Glomerular visceral epithelial cell (primary cell): ENCODE measurements at regions not wholly inside any gene's neighbourhood (a gene's known extent, or its start where the extent isn't known, plus 50 kb on each side); places are given as distances from the start of the nearest gene placed in this dataset.
A peak's percentile ranks its signal among the peaks of the same experiment; 100 is the strongest.

ENCODE experiments used
- DNase-seq: peaks from one replicate; pipeline ENCODE4 v3.0.0-alpha.2; 2016; ENCODE audit errors: extremely low spot score

- DNase-seq, result no peak
Measured at GRCh38 chr14:55734731-55735130, 154.7 kb downstream of the KTN1 start.

GRCh38 chr14:55739967-55740648, 160.1 kb downstream of the KTN1 start:
- DNase-seq, result peak; percentile 17

DNA sequence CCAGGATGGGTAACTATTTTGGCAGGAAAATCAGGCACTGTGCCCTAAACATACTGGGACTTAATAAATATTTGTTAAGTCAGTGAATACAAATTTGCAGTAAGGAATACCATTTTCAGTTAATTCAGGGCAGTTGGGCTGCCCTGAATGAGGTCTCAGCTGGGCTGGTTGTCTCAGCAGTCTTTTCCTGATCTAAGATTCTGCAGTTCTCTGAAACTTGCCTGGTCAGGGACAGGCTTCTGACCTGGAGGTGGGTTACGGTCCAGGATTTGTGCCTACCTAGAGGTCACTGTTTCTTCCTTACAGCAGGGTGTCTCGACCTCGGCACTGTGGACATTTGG, 160.6 kb downstream of the KTN1 start:
- no peak for DNase-seq

GRCh38 chr14:55741240-55741639, 161.2 kb downstream of the KTN1 start:
- no peak for DNase-seq

- DNase-seq, result no peak
Measured at GRCh38 chr14:55743551-55743950, 163.5 kb downstream of the KTN1 start.

GRCh38 chr14:55744321-55744720, 164.3 kb downstream of the KTN1 start:
- DNase-seq, result no peak

DNA sequence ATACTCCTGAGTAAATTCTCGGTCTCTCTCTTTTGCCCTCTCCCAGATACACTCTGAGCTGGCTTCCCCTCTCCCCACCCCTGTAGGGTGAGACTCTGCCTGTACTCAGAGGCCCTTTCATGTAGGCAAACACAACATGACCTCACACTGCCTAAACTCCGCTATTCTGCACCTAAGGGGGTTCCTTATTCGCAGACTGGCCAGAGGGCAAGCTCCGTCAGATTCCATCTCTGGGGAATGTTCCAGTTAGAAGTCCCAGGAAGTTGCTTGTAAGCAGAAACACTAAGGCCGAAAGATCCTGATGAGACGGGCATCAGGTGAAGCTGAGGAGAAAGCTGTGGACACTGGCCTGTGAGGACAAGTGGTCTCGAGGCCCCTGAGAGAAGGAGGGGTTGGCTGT, 165.9 kb downstream of the KTN1 start:
- DNase-seq, result no peak

DNA sequence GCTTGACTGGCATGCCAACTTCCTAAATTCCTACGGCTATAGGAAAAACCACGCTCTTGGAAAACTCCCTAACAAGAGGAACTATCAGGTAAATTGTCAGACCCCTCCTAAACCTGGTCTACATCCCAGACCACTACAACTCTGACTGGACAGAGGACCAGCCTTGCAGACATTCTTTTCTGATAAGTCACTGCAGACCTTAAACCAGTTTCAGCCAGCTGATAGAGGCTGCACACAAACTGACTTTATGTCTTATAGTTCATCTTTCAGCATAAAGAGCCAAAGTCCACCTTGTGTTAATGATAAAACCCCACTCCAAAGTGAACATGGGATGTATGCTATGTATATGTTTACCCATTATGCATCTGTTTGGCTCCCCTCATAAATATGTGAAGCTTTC, 166.6 kb downstream of the KTN1 start:
- DNase-seq, result no peak

DNA sequence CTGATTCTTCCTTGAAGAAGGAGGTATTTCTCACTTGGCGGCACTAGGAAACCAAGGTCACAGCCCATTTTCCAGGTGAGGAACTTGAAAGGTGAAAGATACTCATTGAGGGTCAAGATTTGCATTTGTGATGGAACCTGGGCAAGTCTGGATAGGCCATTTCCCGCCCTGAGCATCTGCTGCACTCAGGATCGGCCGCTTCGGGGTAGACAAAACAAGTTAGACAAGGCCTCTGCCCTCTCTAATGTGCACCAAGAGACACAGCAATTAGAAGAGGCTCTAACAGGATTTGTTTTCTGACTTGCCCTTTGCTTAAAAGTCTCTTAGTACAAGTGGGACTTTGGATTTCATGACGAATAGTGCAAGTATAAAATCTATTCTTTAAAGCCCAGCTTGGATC, 167.2 kb downstream of the KTN1 start:
- DNase-seq, result no peak

DNA sequence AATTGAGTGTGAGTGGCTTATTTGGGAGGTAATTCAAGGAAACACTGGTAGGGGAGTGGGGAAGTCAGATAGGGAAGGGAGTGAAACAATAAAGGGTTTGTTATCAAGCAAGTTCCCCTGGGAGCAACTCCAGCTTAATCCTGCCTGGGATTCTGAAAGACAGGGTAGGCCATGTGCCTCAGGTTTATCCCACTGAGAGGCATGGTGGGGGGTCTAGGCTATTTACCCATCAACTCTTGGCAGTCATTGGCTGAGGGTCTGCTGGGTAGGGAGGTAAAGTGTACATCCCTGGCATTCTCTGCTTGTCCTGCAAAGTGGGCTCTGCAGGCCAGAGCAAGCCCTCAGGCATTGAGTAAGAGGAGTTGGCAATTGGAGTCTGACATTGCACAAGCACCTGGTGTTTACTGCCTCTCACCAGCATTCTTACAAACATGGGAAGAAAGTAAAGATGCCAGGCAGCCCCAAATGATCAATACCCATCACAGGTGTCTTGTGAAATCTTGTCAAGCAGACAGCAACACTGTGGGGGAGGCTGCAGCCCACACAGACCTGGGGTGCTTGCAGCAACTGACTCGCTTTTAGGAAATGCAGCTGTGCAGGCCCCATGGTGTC, 169.3 kb downstream of the KTN1 start:
- no peak for DNase-seq

DNA sequence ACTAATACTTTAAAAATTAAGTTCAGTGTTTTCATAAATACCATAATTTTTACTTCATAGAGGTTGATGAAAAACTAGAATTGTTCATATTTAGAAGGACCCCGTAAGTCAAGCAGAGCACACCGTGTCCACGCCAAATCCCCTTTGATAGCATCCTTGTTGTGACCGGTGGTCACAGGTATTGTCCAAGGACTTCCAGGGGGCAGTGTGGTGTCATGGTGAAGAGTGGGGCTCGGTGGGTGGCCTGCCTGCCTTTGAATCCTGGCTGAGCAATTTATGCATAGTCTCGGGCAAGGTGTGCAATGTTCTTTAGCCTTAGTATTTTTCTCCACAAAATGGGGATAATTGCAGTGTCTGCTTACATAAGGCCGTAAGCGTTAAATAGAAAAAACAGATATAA, 169.9 kb downstream of the KTN1 start:
- no peak for DNase-seq

GRCh38 chr14:55752580-55753390, 172.8 kb downstream of the KTN1 start:
- peak; percentile 23 for DNase-seq

DNA sequence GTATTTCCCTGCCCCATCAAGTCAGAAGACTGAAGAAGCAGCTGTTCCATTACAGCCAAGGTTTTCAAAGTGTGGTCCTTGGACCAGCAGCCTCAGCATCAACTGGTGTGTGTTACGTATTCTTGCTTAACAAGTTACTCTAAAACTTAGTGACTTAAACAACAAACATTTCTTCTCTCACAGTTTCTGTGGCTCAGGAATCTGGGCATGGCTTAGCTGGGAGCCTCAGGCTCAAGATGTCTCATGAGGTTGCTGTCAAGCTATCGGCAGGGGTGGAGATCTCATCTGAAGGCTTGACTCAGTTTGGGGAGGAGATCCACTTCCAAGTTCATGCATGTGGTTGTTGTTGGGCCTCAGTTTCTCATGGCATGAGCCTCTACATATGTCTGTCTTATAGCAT, 174.5 kb downstream of the KTN1 start:
- DNase-seq, result no peak

DNA sequence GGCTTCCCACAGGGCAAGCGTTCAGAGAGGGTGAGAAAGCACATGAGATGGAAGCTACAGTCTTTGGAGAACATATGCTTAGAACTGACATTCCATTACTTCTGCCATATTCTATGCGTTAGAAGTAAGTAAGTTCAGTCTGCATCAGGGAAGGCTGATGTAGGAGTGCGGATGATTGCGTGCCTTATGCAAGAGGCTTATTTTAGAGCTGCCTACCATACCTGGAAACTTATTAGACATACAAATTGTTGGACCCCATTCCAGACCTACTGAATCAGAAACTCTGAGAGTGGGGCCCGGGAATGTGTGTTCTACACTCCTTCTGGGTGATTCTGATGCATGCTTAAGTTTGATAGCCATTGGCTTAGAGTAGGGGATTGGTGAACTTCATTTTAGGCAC, 174.9 kb downstream of the KTN1 start:
- DNase-seq, result no peak

GRCh38 chr14:55756078-55756477, 176.1 kb downstream of the KTN1 start:
- DNase-seq, result no peak

DNA sequence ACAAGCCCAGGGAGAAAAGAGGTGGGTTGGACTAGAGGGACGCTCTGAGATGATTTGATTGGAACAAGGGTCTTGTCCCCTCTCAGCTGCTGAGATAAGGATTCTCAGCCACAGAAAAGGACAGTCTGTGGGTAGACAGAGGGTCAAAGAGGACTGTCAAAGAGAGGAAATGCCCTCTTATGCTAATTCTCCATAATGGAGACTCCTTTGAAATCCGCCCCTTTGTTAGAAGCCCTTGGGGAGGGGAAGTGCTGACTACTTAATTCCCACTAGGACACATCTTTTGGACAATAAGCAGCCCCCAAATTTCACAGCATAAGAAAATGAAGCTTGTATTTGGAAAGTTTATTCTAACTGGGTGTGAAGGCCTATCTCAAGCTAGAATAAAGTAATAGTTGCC, 176.6 kb downstream of the KTN1 start:
- no peak for DNase-seq

- DNase-seq, result peak; percentile 25
Measured at GRCh38 chr14:55758796-55759195, 178.8 kb downstream of the KTN1 start.

- no peak for DNase-seq
Measured at GRCh38 chr14:55760789-55761566, 181.0 kb downstream of the KTN1 start.

DNA sequence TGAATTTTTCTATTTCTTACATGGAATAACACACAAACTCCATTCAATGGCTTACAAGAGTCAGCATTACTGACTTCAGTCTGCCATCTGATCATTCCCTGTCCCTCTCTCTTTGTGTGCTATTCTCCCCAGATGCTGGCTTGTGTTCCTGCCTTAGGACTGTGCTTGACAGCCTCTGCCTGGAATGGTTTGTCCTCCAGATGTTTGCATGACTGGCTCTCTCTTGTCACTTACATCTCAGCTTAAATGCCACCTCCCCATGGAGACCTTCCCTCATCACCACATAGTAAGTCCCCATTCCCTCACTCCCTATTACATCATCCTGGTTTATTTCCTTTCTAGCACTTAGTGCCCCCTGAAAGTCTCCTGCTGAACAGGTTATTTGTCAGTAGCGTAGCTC, 181.6 kb downstream of the KTN1 start:
- no peak for DNase-seq

DNA sequence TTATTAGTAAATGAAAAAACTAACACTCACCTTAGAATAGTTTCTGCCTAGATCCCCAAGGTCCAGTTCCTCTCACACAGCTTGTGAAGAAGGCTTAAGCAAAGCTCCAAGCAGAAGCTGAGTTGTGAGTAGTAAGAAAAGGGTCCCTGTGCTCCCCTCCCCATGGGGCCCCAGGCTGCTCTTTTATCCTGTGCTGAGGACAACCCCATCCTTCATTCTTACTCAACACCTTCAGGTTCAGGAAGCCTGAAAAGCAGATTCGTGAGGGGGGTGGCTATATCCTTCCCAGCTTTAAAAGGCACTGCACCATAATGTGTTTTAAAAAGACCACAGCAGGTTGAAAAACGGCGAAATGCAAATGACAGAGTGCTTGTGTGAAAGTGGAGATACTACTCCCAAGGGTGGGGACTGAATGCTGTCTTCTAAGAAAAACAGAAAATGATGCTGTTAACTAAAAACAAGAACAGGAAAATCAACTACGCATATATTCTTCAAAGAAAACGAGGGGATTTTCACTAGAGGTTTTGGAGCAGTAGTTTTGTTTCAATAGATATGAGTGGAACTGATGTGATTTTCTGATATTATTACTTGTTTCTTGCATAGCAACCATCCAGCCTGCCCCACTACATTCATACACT, 182.7 kb downstream of the KTN1 start:
- no peak for DNase-seq

DNA sequence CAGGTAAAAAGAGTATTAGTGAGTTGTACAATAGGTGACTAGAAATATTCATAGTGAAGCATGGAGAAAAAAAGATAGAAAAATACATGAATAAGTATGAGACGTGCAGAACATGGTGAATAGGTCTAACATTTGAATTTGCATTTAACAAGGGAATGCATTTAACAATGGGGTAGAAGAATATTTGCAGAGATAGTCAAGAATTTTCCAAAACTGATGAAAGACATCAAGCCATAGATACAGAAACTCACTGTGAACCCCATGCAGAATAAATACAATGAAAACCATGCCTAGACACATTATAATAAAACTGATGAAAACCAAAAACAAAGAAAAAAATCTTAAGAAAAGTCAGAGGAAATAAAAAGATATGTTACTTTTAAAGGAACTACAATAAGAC, 184.8 kb downstream of the KTN1 start:
- DNase-seq, result no peak

GRCh38 chr14:55766071-55766470, 186.1 kb downstream of the KTN1 start:
- no peak for DNase-seq
